ENCODE measurements at regions not wholly inside any gene's neighbourhood (a gene's known extent, or its start where the extent isn't known, plus 50 kb on each side); places are given as distances from the start of the nearest gene placed in this dataset.

- H3K9ac ChIP-seq (ENCODE audit: low read depth, low read length, poor library complexity), result no peak overlapping the region
- H3K4me3 ChIP-seq (ENCODE audit: low read length in 2 of 2), result no peak overlapping the region
- no peak overlapping the region for H3K4ac ChIP-seq (ENCODE audit: low read length)
- no peak overlapping the region for H2BK120ac ChIP-seq (ENCODE audit: low read depth, low read length)
- H3K36me3 ChIP-seq (replicated peaks in 1 of 2; ENCODE audit: control insufficient read depth in 2 of 2, insufficient read depth in 2 of 2, low read length in 2 of 2), result no peaks in the 10 kb centered on the region
- H3K18ac ChIP-seq (ENCODE audit: low read length), result no peak overlapping the region
- H2BK5ac ChIP-seq (ENCODE audit: low read length), result no peak overlapping the region
- no CpG with 5 or more reads among the region's 1 CpG for WGBS, 2 donors (ENCODE audit: extremely low coverage in 2 of 2, insufficient read length in 2 of 2, insufficient replicate concordance in 1 of 2)
- H2BK12ac ChIP-seq (ENCODE audit: low read length), result no peak overlapping the region
- peaks cover 0 to 2% of the 10 kb centered on the region in 2 donors for H3K4me1 ChIP-seq (ENCODE audit: control insufficient read depth in 2 of 2, insufficient read depth in 1 of 2, low read depth in 1 of 2, low read length in 2 of 2)
- no peaks in the 10 kb centered on the region for H3K27me3 ChIP-seq (ENCODE audit: control insufficient read depth in 3 of 3, insufficient read depth in 3 of 3, low read depth in 1 of 3, low read length in 3 of 3)
- H3K27ac ChIP-seq (replicated peaks; ENCODE audit: low read length), result no peak overlapping the region
- peaks cover 0 to 3% of the 10 kb centered on the region in 2 donors for H3K9me3 ChIP-seq (replicated peaks in 1 of 2; ENCODE audit: control insufficient read depth in 2 of 2, insufficient read depth in 1 of 2, low read depth in 1 of 2, low read length in 2 of 2)
- H2BK15ac ChIP-seq (ENCODE audit: low read length), result no peak overlapping the region
- no peak overlapping the region for H4K91ac ChIP-seq (ENCODE audit: low read depth, low read length, poor library complexity)
- DNase-seq (ENCODE audit: low spot score), result no peak
- H2AFZ ChIP-seq (ENCODE audit: low read length), result no peak overlapping the region
- H3K14ac ChIP-seq (ENCODE audit: low read length), result no peak overlapping the region
- H3K79me1 ChIP-seq (ENCODE audit: low read depth, low read length), result no peaks in the 10 kb centered on the region
- H2AK5ac ChIP-seq (ENCODE audit: low read depth, low read length), result no peak overlapping the region
- H4K8ac ChIP-seq (ENCODE audit: low read depth, low read length), result no peak overlapping the region
- H3K23ac ChIP-seq (ENCODE audit: low read depth, low read length, poor library complexity), result no peak overlapping the region
- no peak overlapping the region for H3K4me2 ChIP-seq (ENCODE audit: insufficient read depth, low read length, poor library complexity, severe bottlenecking)
Observed at GRCh38 chr17:12313786-12314185, 293.1 kb downstream of the MAP2K4 start.

GRCh38 chr17:12316021-12316420 lies 295.3 kb downstream of the MAP2K4 start:
- no CpG with 5 or more reads among the region's 1 CpG for WGBS, 2 donors (ENCODE audit: extremely low coverage in 2 of 2, insufficient read length in 2 of 2, insufficient replicate concordance in 1 of 2)
- Histone ChIP-seq H3K27me3 (ENCODE audit: control insufficient read depth in 3 of 3, insufficient read depth in 3 of 3, low read depth in 1 of 3, low read length in 3 of 3) (no peaks in the 10 kb centered on the region), H3K4ac (ENCODE audit: low read length) (no peak overlapping the region), H2BK12ac (ENCODE audit: low read length) (no peak overlapping the region), H3K79me1 (ENCODE audit: low read depth, low read length) (no peaks in the 10 kb centered on the region), H3K4me3 (ENCODE audit: low read length in 2 of 2) (no peak overlapping the region), H2AFZ (ENCODE audit: low read length) (no peak overlapping the region), H3K36me3 (replicated peaks in 1 of 2; ENCODE audit: control insufficient read depth in 2 of 2, insufficient read depth in 2 of 2, low read length in 2 of 2) (no peaks in the 10 kb centered on the region), H3K27ac (replicated peaks; ENCODE audit: low read length) (no peak overlapping the region), H3K23ac (ENCODE audit: low read depth, low read length, poor library complexity) (no peak overlapping the region), H2BK15ac (ENCODE audit: low read length) (no peak overlapping the region), H3K4me1 (ENCODE audit: control insufficient read depth in 2 of 2, insufficient read depth in 1 of 2, low read depth in 1 of 2, low read length in 2 of 2) (peaks cover 0 to 2% of the 10 kb centered on the region in 2 donors), H3K9ac (ENCODE audit: low read depth, low read length, poor library complexity) (no peak overlapping the region), H3K9me3 (replicated peaks in 1 of 2; ENCODE audit: control insufficient read depth in 2 of 2, insufficient read depth in 1 of 2, low read depth in 1 of 2, low read length in 2 of 2) (peaks cover 0 to 3% of the 10 kb centered on the region in 2 donors), H2BK5ac (ENCODE audit: low read length) (no peak overlapping the region), H3K18ac (ENCODE audit: low read length) (no peak overlapping the region), H4K8ac (ENCODE audit: low read depth, low read length) (no peak overlapping the region), H3K14ac (ENCODE audit: low read length) (no peak overlapping the region), H2BK120ac (ENCODE audit: low read depth, low read length) (no peak overlapping the region), H3K4me2 (ENCODE audit: insufficient read depth, low read length, poor library complexity, severe bottlenecking) (no peak overlapping the region), H2AK5ac (ENCODE audit: low read depth, low read length) (no peak overlapping the region), H4K91ac (ENCODE audit: low read depth, low read length, poor library complexity) (no peak overlapping the region)
- no peak for DNase-seq (ENCODE audit: low spot score)

GRCh38 chr17:12318571-12319266 lies 298.0 kb downstream of the MAP2K4 start:
- Histone ChIP-seq H3K27ac (replicated peaks; ENCODE audit: low read length) (no peak overlapping the region), H3K4me3 (ENCODE audit: low read length in 2 of 2) (no peak overlapping the region), H4K8ac (ENCODE audit: low read depth, low read length) (no peak overlapping the region), H2BK15ac (ENCODE audit: low read length) (no peak overlapping the region), H2BK120ac (ENCODE audit: low read depth, low read length) (no peak overlapping the region), H4K91ac (ENCODE audit: low read depth, low read length, poor library complexity) (no peak overlapping the region), H3K18ac (ENCODE audit: low read length) (no peak overlapping the region), H3K79me1 (ENCODE audit: low read depth, low read length) (no peaks in the 10 kb centered on the region), H3K4me1 (ENCODE audit: control insufficient read depth in 2 of 2, insufficient read depth in 1 of 2, low read depth in 1 of 2, low read length in 2 of 2) (peaks cover 0 to 2% of the 10 kb centered on the region in 2 donors), H3K9me3 (replicated peaks in 1 of 2; ENCODE audit: control insufficient read depth in 2 of 2, insufficient read depth in 1 of 2, low read depth in 1 of 2, low read length in 2 of 2) (peaks cover 0 to 3% of the 10 kb centered on the region in 2 donors), H3K23ac (ENCODE audit: low read depth, low read length, poor library complexity) (no peak overlapping the region), H2BK5ac (ENCODE audit: low read length) (no peak overlapping the region), H3K36me3 (replicated peaks in 1 of 2; ENCODE audit: control insufficient read depth in 2 of 2, insufficient read depth in 2 of 2, low read length in 2 of 2) (no peaks in the 10 kb centered on the region), H3K14ac (ENCODE audit: low read length) (no peak overlapping the region), H2AFZ (ENCODE audit: low read length) (no peak overlapping the region), H3K4ac (ENCODE audit: low read length) (no peak overlapping the region), H3K4me2 (ENCODE audit: insufficient read depth, low read length, poor library complexity, severe bottlenecking) (no peak overlapping the region), H2AK5ac (ENCODE audit: low read depth, low read length) (no peak overlapping the region), H3K9ac (ENCODE audit: low read depth, low read length, poor library complexity) (no peak overlapping the region), H2BK12ac (ENCODE audit: low read length) (no peak overlapping the region), H3K27me3 (ENCODE audit: control insufficient read depth in 3 of 3, insufficient read depth in 3 of 3, low read depth in 1 of 3, low read length in 3 of 3) (no peaks in the 10 kb centered on the region)
- no CpG with 5 or more reads among the region's 9 CpGs for WGBS, 2 donors (ENCODE audit: extremely low coverage in 2 of 2, insufficient read length in 2 of 2, insufficient replicate concordance in 1 of 2)
- no peak for DNase-seq (ENCODE audit: low spot score)

GRCh38 chr17:12320286-12320685 lies 299.6 kb downstream of the MAP2K4 start:
- Histone ChIP-seq H2BK120ac (ENCODE audit: low read depth, low read length) (no peak overlapping the region), H2BK5ac (ENCODE audit: low read length) (no peak overlapping the region), H3K4me1 (ENCODE audit: control insufficient read depth in 2 of 2, insufficient read depth in 1 of 2, low read depth in 1 of 2, low read length in 2 of 2) (no peaks in the 10 kb centered on the region), H3K18ac (ENCODE audit: low read length) (no peak overlapping the region), H3K36me3 (replicated peaks in 1 of 2; ENCODE audit: control insufficient read depth in 2 of 2, insufficient read depth in 2 of 2, low read length in 2 of 2) (no peaks in the 10 kb centered on the region), H3K27ac (replicated peaks; ENCODE audit: low read length) (no peak overlapping the region), H3K4ac (ENCODE audit: low read length) (no peak overlapping the region), H4K91ac (ENCODE audit: low read depth, low read length, poor library complexity) (no peak overlapping the region), H3K4me3 (ENCODE audit: low read length in 2 of 2) (no peak overlapping the region), H3K14ac (ENCODE audit: low read length) (no peak overlapping the region), H3K27me3 (ENCODE audit: control insufficient read depth in 3 of 3, insufficient read depth in 3 of 3, low read depth in 1 of 3, low read length in 3 of 3) (no peaks in the 10 kb centered on the region), H2BK15ac (ENCODE audit: low read length) (no peak overlapping the region), H3K9me3 (replicated peaks in 1 of 2; ENCODE audit: control insufficient read depth in 2 of 2, insufficient read depth in 1 of 2, low read depth in 1 of 2, low read length in 2 of 2) (no peaks in the 10 kb centered on the region), H3K9ac (ENCODE audit: low read depth, low read length, poor library complexity) (no peak overlapping the region), H3K79me1 (ENCODE audit: low read depth, low read length) (no peaks in the 10 kb centered on the region), H4K8ac (ENCODE audit: low read depth, low read length) (no peak overlapping the region), H3K23ac (ENCODE audit: low read depth, low read length, poor library complexity) (no peak overlapping the region), H3K4me2 (ENCODE audit: insufficient read depth, low read length, poor library complexity, severe bottlenecking) (no peak overlapping the region), H2AK5ac (ENCODE audit: low read depth, low read length) (no peak overlapping the region), H2AFZ (ENCODE audit: low read length) (no peak overlapping the region), H2BK12ac (ENCODE audit: low read length) (no peak overlapping the region)
- WGBS, 2 donors (ENCODE audit: extremely low coverage in 2 of 2, insufficient read length in 2 of 2, insufficient replicate concordance in 1 of 2), result no CpG with 5 or more reads among the region's 4 CpGs
- no peak for DNase-seq (ENCODE audit: low spot score)
